Naive thymus-derived CD8-positive, alpha-beta T cell (primary cell): ENCODE measurements at regions not wholly inside any gene's neighbourhood (a gene's known extent, or its start where the extent isn't known, plus 50 kb on each side); places are given as distances from the start of the nearest gene placed in this dataset.

Experiments
- ATAC-seq, 2 donors: fragments of 150-1000 bp; cut with Tn5 transposase in 1 of 2; sonication (Bioruptor Pico), chemical (Tn5 transposase) in 1 of 2; 1 replicate in 1 of 2; 2 replicates in 1 of 2; pipeline ENCODE4 v1.10.0; 2021; ENCODE audit warnings: mild to moderate bottlenecking in 2 of 2, moderate library complexity in 2 of 2
- POLR2A ChIA-PET: fragments of 350-600 bp; sonication (Branson Sonifier 250); formaldehyde crosslinking; loops from one replicate; lab custom pipeline; 2021; ENCODE audit warnings: antibody characterized with exemption; lab: Charles Lee
- DNase-seq, 10 donors: peaks; one replicate each; pipeline versions ENCODE4 v3.0.0 to v3.0.0-alpha.2; 2020 to 2022
- H3K27ac Mint-ChIP-seq, 10 donors: one replicate each; pipeline ENCODE4 v1.8.0; 2020 to 2022; ENCODE audit warnings: mild to moderate bottlenecking in 10 of 10, mixed read lengths in 10 of 10, moderate library complexity in 4 of 10, inconsistent platforms in 1 of 10
- H3K27me3 Mint-ChIP-seq, 5 donors: one replicate each; pipeline ENCODE4 v1.8.0; 2021 to 2022; ENCODE audit warnings: mixed read lengths in 5 of 5
- H3K36me3 Mint-ChIP-seq, 3 donors: one replicate each; pipeline ENCODE4 v1.8.0; 2020 to 2022; ENCODE audit warnings: mixed read lengths in 3 of 3, mild to moderate bottlenecking in 2 of 3, inconsistent platforms in 1 of 3
- H3K4me1 Mint-ChIP-seq, 4 donors: one replicate each; pipeline ENCODE4 v1.8.0; 2021 to 2022; ENCODE audit warnings: mixed read lengths in 4 of 4
- H3K4me3 Mint-ChIP-seq, 10 donors: one replicate each; pipeline ENCODE4 v1.8.0; 2020 to 2022; ENCODE audit warnings: mild to moderate bottlenecking in 10 of 10, mixed read lengths in 10 of 10, moderate library complexity in 6 of 10, inconsistent platforms in 1 of 10
- H3K9me3 Mint-ChIP-seq, 9 donors: one replicate each; pipeline ENCODE4 v1.8.0; 2020 to 2022; ENCODE audit warnings: mixed read lengths in 9 of 9, mild to moderate bottlenecking in 3 of 9, inconsistent platforms in 1 of 9, moderate library complexity in 1 of 9

GRCh38 chr7:41777894-41778596 lies 75.2 kb upstream of the INHBA start:
- H3K27me3 Mint-ChIP-seq, result no peaks in the 10 kb centered on the region
- H3K4me3 Mint-ChIP-seq, result no peak overlapping the region
- POLR2A ChIA-PET, result no interaction called here
- ATAC-seq, result no peak
- H3K27ac Mint-ChIP-seq, result no peak overlapping the region
- peaks cover 0 to 19% (median 0%) of the 10 kb centered on the region in 4 donors for H3K4me1 Mint-ChIP-seq
- peaks cover 0 to 4% (median 0%) of the 10 kb centered on the region in 9 donors for H3K9me3 Mint-ChIP-seq
- no peak for DNase-seq
- H3K36me3 Mint-ChIP-seq, result no peaks in the 10 kb centered on the region

- H3K27me3 Mint-ChIP-seq, result peaks cover 0 to 6% (median 0%) of the 10 kb centered on the region in 5 donors
- H3K9me3 Mint-ChIP-seq, result peaks cover 0 to 4% (median 0%) of the 10 kb centered on the region in 9 donors
- peaks cover 0 to 8% (median 0%) of the 10 kb centered on the region in 4 donors for H3K4me1 Mint-ChIP-seq
- POLR2A ChIA-PET, result no interaction called here
- ATAC-seq, result no peak
- no peak for DNase-seq
- no peak overlapping the region for H3K27ac Mint-ChIP-seq
- H3K36me3 Mint-ChIP-seq, result no peaks in the 10 kb centered on the region
- H3K4me3 Mint-ChIP-seq, result no peak overlapping the region
Observed at GRCh38 chr7:41774966-41775365, 72.1 kb upstream of the INHBA start.

- DNase-seq, result no peak
Observed at GRCh38 chr7:41773756-41774155, 70.9 kb upstream of the INHBA start.

GRCh38 chr7:41771717-41772116 lies 68.8 kb upstream of the INHBA start:
- Mint-ChIP-seq H3K4me1 (peaks cover 0 to 3% (median 0%) of the 10 kb centered on the region in 4 donors), H3K27me3 (peaks cover 0 to 11% (median 0%) of the 10 kb centered on the region in 5 donors), H3K9me3 (peaks cover 0 to 14% (median 2%) of the 10 kb centered on the region in 9 donors), H3K27ac (no peak overlapping the region), H3K4me3 (no peak overlapping the region), H3K36me3 (no peaks in the 10 kb centered on the region)
- POLR2A ChIA-PET, result no interaction called here
- no peak for DNase-seq
- ATAC-seq, result no peak

More at GRCh38 chr7:41773756-41774155, 70.9 kb upstream of the INHBA start:
- Mint-ChIP-seq H3K9me3 (peaks cover 0 to 14% (median 2%) of the 10 kb centered on the region in 9 donors), H3K36me3 (no peaks in the 10 kb centered on the region), H3K27ac (no peak overlapping the region), H3K4me3 (no peak overlapping the region), H3K27me3 (peaks cover 0 to 11% (median 0%) of the 10 kb centered on the region in 5 donors), H3K4me1 (peaks cover 0 to 3% (median 0%) of the 10 kb centered on the region in 4 donors)
- no peak for ATAC-seq
- POLR2A ChIA-PET, result no interaction called here

- Mint-ChIP-seq H3K4me1 (peaks cover 0 to 3% (median 0%) of the 10 kb centered on the region in 4 donors), H3K36me3 (no peaks in the 10 kb centered on the region), H3K4me3 (no peak overlapping the region), H3K27ac (no peak overlapping the region), H3K27me3 (peaks cover 0 to 11% (median 0%) of the 10 kb centered on the region in 5 donors), H3K9me3 (peaks cover 0 to 14% (median 4%) of the 10 kb centered on the region in 9 donors)
- POLR2A ChIA-PET, result no interaction called here
- DNase-seq (no peak), ATAC-seq (no peak)
Observed at GRCh38 chr7:41769162-41769561, 66.3 kb upstream of the INHBA start.

- H3K9me3 Mint-ChIP-seq, result peaks cover 0 to 13% (median 3%) of the 10 kb centered on the region in 9 donors
- DNase-seq, result no peak
- H3K4me3 Mint-ChIP-seq, result no peak overlapping the region
- POLR2A ChIA-PET, result no interaction called here
- no peaks in the 10 kb centered on the region for H3K36me3 Mint-ChIP-seq
- no peak for ATAC-seq
- H3K4me1 Mint-ChIP-seq, result no peaks in the 10 kb centered on the region
- H3K27me3 Mint-ChIP-seq, result no peaks in the 10 kb centered on the region
- no peak overlapping the region for H3K27ac Mint-ChIP-seq
Observed at GRCh38 chr7:41763626-41764025, 60.7 kb upstream of the INHBA start.

- no peak overlapping the region for H3K4me3 Mint-ChIP-seq
- H3K4me1 Mint-ChIP-seq, result no peaks in the 10 kb centered on the region
- POLR2A ChIA-PET, result no interaction called here
- ATAC-seq (no peak), DNase-seq (no peak)
- no peak overlapping the region for H3K27ac Mint-ChIP-seq
- no peaks in the 10 kb centered on the region for H3K27me3 Mint-ChIP-seq
- H3K9me3 Mint-ChIP-seq, result peaks cover 0 to 13% (median 3%) of the 10 kb centered on the region in 9 donors
- no peaks in the 10 kb centered on the region for H3K36me3 Mint-ChIP-seq
Observed at GRCh38 chr7:41762641-41763040, 59.8 kb upstream of the INHBA start.

- ATAC-seq, result no peak
- no peak for DNase-seq
- no peaks in the 10 kb centered on the region for H3K36me3 Mint-ChIP-seq
- H3K27ac Mint-ChIP-seq, result no peak overlapping the region
- H3K9me3 Mint-ChIP-seq, result peaks cover 0 to 19% (median 9%) of the 10 kb centered on the region in 9 donors
- H3K4me1 Mint-ChIP-seq, result no peaks in the 10 kb centered on the region
- H3K27me3 Mint-ChIP-seq, result no peaks in the 10 kb centered on the region
- no peak overlapping the region for H3K4me3 Mint-ChIP-seq
- POLR2A ChIA-PET, result no interaction called here
Observed at GRCh38 chr7:41760293-41760692, 57.4 kb upstream of the INHBA start.

GRCh38 chr7:41758321-41758720 lies 55.4 kb upstream of the INHBA start:
- Mint-ChIP-seq H3K9me3 (peaks cover 0 to 25% (median 13%) of the 10 kb centered on the region in 9 donors), H3K27ac (no peak overlapping the region), H3K36me3 (no peaks in the 10 kb centered on the region)

GRCh38 chr7:41756650-41757182 lies 53.8 kb upstream of the INHBA start:
- Mint-ChIP-seq H3K4me3 (no peak overlapping the region), H3K27me3 (peaks cover 0 to 5% (median 0%) of the 10 kb centered on the region in 5 donors), H3K36me3 (no peaks in the 10 kb centered on the region), H3K27ac (no peak overlapping the region), H3K4me1 (no peaks in the 10 kb centered on the region), H3K9me3 (peaks cover 0 to 32% (median 13%) of the 10 kb centered on the region in 9 donors)
- DNase-seq, result no peak
- POLR2A ChIA-PET, result no interaction called here
- ATAC-seq, result no peak

More at GRCh38 chr7:41758321-41758720, 55.4 kb upstream of the INHBA start:
- POLR2A ChIA-PET, result no interaction called here
- H3K27me3 Mint-ChIP-seq, result no peaks in the 10 kb centered on the region
- H3K4me3 Mint-ChIP-seq, result no peak overlapping the region
- no peak for DNase-seq
- H3K4me1 Mint-ChIP-seq, result no peaks in the 10 kb centered on the region
- ATAC-seq, result no peak

GRCh38 chr7:41755096-41755495 lies 52.2 kb upstream of the INHBA start:
- DNase-seq, result peak in 2 of 10 donors; percentile 1 to 2
- peaks cover 0 to 8% (median 0%) of the 10 kb centered on the region in 5 donors for H3K27me3 Mint-ChIP-seq

GRCh38 chr7:41754046-41754445 lies 51.2 kb upstream of the INHBA start:
- Mint-ChIP-seq H3K4me1 (no peaks in the 10 kb centered on the region), H3K27me3 (peaks cover 0 to 8% (median 0%) of the 10 kb centered on the region in 5 donors), H3K27ac (no peak overlapping the region), H3K9me3 (peaks cover 0 to 32% (median 9%) of the 10 kb centered on the region in 9 donors), H3K4me3 (no peak overlapping the region), H3K36me3 (no peaks in the 10 kb centered on the region)
- no peak for ATAC-seq
- POLR2A ChIA-PET, result no interaction called here
- no peak for DNase-seq

More at GRCh38 chr7:41755096-41755495, 52.2 kb upstream of the INHBA start:
- POLR2A ChIA-PET, result no interaction called here
- peaks cover 0 to 32% (median 9%) of the 10 kb centered on the region in 9 donors for H3K9me3 Mint-ChIP-seq
- no peaks in the 10 kb centered on the region for H3K4me1 Mint-ChIP-seq
- H3K27ac Mint-ChIP-seq, result no peak overlapping the region
- no peak for ATAC-seq
- H3K36me3 Mint-ChIP-seq, result no peaks in the 10 kb centered on the region
- H3K4me3 Mint-ChIP-seq, result no peak overlapping the region
